HL-60 (cell line): ENCODE measurements at regions not wholly inside any gene's neighbourhood (a gene's known extent, or its start where the extent isn't known, plus 50 kb on each side); places are given as distances from the start of the nearest gene placed in this dataset.

Experiments used
- DNase-seq, 2 experiments: peaks; one replicate each; pipeline ENCODE4 v3.0.0-alpha.2; 2010 to 2020; ENCODE audit warnings: low read depth in 1 of 2, low spot score in 1 of 2
- H3K27ac ChIP-seq: fragments of 250-450 bp; sonication (Bioruptor Pico); replicated peaks from 2 replicates; pipeline ENCODE4 v1.5.1; 2020; ENCODE audit warnings: mild to moderate bottlenecking, moderate library complexity
- H3K27me3 ChIP-seq: fragments of 250-450 bp; sonication (Bioruptor Pico); 2 replicates; pipeline ENCODE4 v1.5.1; 2021; ENCODE audit warnings: mild to moderate bottlenecking, moderate library complexity; ENCODE audit not compliant: insufficient read depth, poor library complexity, severe bottlenecking
- H3K4me3 ChIP-seq: replicated peaks from 2 replicates; pipeline ENCODE4 v1.5.1; 2011; ENCODE audit warnings: mild to moderate bottlenecking, control low read depth, low read length; ENCODE audit not compliant: insufficient read depth
- GABPA ChIP-seq: IDR thresholded peaks from 2 replicates; pipeline ENCODE4 v1.6.1; 2012; ENCODE audit warnings: low read depth
- POLR2AphosphoS5 ChIP-seq: IDR thresholded peaks from 2 replicates; pipeline ENCODE4 v1.6.1; 2012; ENCODE audit warnings: low read depth
- SPI1 ChIP-seq: IDR thresholded peaks from 2 replicates; pipeline ENCODE4 v1.6.1; 2012; ENCODE audit warnings: low read depth, mild to moderate bottlenecking, borderline replicate concordance
- TF ChIP-seq, protein P1 (sequence below): IDR thresholded peaks from one replicate; pipeline ENCODE4 v1.5.1; 2011; ENCODE audit warnings: low read length, control low read depth, inconsistent platforms; ENCODE audit not compliant: insufficient read depth
- TF ChIP-seq, protein P2 (sequence below): IDR thresholded peaks from 2 replicates; pipeline ENCODE4 v1.6.1; 2012; ENCODE audit warnings: low read depth; ENCODE audit not compliant: insufficient replicate concordance

DNA sequence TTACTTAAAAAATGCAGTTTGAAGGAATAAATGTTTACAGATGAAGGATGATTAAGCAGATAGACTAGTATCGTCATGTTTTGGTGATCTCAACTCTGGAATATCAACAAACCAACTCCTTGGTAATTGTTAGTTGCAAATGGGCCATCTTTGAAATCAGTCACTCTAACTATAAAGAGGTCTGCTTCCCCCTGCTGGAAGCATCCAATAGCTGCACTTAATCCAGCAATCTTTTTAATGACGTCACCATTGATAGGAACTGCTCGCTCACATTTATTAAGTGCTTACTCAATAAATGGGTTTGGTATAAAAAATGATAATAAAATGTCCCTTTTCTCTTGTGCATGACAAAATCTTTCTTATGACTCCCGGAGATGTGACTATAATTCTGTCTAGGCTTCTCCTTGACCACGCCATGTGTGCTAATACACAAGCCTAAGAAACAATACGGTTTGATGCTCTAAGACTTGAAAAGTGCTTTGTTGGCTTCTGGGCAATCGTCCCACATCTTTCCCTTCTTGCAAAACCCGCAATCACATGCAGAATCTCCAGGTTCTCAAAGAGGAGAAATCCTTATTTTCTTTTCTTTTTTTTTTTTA is 227.6 kb upstream of the POU1F1 start:
- Histone ChIP-seq H3K27me3 (no peaks in the 10 kb centered on the region), H3K4me3 (no peak overlapping the region), H3K27ac (no peak overlapping the region)
- TF ChIP-seq, protein P1, sequence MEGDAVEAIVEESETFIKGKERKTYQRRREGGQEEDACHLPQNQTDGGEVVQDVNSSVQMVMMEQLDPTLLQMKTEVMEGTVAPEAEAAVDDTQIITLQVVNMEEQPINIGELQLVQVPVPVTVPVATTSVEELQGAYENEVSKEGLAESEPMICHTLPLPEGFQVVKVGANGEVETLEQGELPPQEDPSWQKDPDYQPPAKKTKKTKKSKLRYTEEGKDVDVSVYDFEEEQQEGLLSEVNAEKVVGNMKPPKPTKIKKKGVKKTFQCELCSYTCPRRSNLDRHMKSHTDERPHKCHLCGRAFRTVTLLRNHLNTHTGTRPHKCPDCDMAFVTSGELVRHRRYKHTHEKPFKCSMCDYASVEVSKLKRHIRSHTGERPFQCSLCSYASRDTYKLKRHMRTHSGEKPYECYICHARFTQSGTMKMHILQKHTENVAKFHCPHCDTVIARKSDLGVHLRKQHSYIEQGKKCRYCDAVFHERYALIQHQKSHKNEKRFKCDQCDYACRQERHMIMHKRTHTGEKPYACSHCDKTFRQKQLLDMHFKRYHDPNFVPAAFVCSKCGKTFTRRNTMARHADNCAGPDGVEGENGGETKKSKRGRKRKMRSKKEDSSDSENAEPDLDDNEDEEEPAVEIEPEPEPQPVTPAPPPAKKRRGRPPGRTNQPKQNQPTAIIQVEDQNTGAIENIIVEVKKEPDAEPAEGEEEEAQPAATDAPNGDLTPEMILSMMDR, result peak; percentile 33
- TF ChIP-seq, protein P2, sequence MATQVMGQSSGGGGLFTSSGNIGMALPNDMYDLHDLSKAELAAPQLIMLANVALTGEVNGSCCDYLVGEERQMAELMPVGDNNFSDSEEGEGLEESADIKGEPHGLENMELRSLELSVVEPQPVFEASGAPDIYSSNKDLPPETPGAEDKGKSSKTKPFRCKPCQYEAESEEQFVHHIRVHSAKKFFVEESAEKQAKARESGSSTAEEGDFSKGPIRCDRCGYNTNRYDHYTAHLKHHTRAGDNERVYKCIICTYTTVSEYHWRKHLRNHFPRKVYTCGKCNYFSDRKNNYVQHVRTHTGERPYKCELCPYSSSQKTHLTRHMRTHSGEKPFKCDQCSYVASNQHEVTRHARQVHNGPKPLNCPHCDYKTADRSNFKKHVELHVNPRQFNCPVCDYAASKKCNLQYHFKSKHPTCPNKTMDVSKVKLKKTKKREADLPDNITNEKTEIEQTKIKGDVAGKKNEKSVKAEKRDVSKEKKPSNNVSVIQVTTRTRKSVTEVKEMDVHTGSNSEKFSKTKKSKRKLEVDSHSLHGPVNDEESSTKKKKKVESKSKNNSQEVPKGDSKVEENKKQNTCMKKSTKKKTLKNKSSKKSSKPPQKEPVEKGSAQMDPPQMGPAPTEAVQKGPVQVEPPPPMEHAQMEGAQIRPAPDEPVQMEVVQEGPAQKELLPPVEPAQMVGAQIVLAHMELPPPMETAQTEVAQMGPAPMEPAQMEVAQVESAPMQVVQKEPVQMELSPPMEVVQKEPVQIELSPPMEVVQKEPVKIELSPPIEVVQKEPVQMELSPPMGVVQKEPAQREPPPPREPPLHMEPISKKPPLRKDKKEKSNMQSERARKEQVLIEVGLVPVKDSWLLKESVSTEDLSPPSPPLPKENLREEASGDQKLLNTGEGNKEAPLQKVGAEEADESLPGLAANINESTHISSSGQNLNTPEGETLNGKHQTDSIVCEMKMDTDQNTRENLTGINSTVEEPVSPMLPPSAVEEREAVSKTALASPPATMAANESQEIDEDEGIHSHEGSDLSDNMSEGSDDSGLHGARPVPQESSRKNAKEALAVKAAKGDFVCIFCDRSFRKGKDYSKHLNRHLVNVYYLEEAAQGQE, result no peak
- DNase-seq, result peak; percentile 13 to 17

DNA sequence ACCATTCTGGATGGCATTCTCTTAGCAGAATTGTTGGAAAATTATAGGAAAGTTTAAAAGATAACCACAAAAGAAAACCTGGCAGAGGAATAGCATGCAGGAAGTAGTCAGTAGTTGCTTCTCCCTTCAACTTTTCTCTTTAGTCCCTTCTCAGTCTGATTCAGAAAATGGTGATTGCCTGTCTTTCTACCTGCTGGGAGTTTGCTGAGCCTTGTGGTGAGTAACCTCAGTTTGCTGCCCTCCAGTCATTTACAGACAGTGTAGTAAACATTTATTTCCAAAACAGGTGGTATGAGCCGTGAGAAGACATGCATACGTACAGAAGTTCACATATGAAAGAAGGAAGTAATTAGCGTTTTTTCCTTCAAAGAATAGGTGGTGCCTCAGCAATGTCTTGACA is 224.7 kb upstream of the POU1F1 start:
- TF ChIP-seq SPI1 (no peak), GABPA (no peak), POLR2AphosphoS5 (no peak)
- TF ChIP-seq, protein P1, result no peak
- TF ChIP-seq, protein P2, result no peak

DNA sequence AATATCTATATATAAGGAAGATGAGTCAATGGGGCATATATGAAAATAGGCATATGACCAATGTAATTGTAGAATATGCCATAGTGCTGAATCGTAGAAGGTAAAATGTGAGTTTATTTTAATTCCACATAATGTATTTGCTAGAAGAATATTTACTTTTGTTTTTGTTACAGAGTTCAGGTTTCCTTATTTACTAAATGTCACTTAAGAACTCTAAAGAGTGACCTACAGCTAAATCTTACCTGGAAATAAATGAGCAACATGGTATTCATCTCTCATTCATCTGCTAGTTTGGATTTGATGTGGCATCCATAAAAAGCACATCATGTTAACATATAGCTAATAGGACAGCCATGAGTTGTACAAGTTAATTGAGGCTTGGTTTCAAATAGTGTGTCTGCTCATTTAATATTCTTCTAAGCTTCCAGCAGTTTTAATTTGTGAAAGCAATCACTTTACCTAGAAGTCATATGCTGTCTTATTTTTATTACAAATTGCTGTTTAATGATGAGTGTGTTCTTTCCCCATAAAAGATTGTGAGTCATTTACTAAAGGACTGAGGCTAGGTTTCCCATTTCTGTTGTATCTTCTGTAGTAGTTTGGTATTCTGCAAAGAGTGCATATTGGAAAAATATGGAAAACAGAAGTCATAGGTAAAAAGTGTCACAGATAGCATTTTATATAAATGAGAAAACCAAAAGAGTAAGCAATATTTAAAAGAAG is 222.1 kb upstream of the POU1F1 start:
- Histone ChIP-seq H3K27me3 (no peaks in the 10 kb centered on the region), H3K27ac (no peak overlapping the region), H3K4me3 (no peak overlapping the region)
- DNase-seq, result no peak
- TF ChIP-seq, protein P1, result no peak
- no peak for TF ChIP-seq POLR2AphosphoS5
- no peak for TF ChIP-seq GABPA
- TF ChIP-seq, protein P2, result no peak
- TF ChIP-seq SPI1, result no peak

More for the DNA sequence above, 224.7 kb upstream of the POU1F1 start:
- no peak for DNase-seq
- H3K4me3 ChIP-seq, result no peak overlapping the region
- no peaks in the 10 kb centered on the region for H3K27me3 ChIP-seq
- no peak overlapping the region for H3K27ac ChIP-seq
